ACC112 (cell line): ENCODE measurements at regions not wholly inside any gene's neighbourhood (a gene's known extent, or its start where the extent isn't known, plus 50 kb on each side); places are given as distances from the start of the nearest gene placed in this dataset.

Experiments used
- H2AFZ ChIP-seq: fragments of 200-600 bp; sonication (generic); one replicate; pipeline ENCODE4 v1.6.0; 2017; ENCODE audit warnings: antibody characterized with exemption, low read length; ENCODE audit not compliant: unreplicated experiment
- H3K27ac ChIP-seq: fragments of 200-600 bp; sonication (generic); 2 replicates; pipeline ENCODE4 v1.5.1; 2014; ENCODE audit warnings: low read depth, mild to moderate bottlenecking, antibody characterized with exemption, low read length, moderate library complexity
- H3K27me3 ChIP-seq: fragments of 200-600 bp; sonication (generic); 2 replicates; pipeline ENCODE4 v1.6.1; 2014; ENCODE audit warnings: mild to moderate bottlenecking, antibody characterized with exemption, low read length, moderate library complexity, mixed read lengths; ENCODE audit not compliant: insufficient read depth
- H3K36me3 ChIP-seq: fragments of 200-600 bp; sonication (generic); 2 replicates; pipeline ENCODE4 v1.6.1; 2016; ENCODE audit warnings: mild to moderate bottlenecking, antibody characterized with exemption, low read length, moderate library complexity, mixed read lengths; ENCODE audit not compliant: insufficient read depth
- H3K4me1 ChIP-seq: fragments of 200-600 bp; sonication (generic); one replicate; pipeline ENCODE4 v1.6.1; 2016; ENCODE audit warnings: low read length, mixed read lengths; ENCODE audit not compliant: insufficient read depth, unreplicated experiment, control insufficient read depth
- H3K4me3 ChIP-seq: fragments of 200-600 bp; sonication (generic); 2 replicates; pipeline ENCODE4 v1.5.1; 2014; ENCODE audit warnings: mild to moderate bottlenecking, low read depth, low read length
- H3K79me2 ChIP-seq: fragments of 200-600 bp; sonication (generic); one replicate; pipeline ENCODE4 v1.6.0; 2016; ENCODE audit warnings: low read length; ENCODE audit not compliant: control insufficient read depth, unreplicated experiment, insufficient read depth

DNA sequence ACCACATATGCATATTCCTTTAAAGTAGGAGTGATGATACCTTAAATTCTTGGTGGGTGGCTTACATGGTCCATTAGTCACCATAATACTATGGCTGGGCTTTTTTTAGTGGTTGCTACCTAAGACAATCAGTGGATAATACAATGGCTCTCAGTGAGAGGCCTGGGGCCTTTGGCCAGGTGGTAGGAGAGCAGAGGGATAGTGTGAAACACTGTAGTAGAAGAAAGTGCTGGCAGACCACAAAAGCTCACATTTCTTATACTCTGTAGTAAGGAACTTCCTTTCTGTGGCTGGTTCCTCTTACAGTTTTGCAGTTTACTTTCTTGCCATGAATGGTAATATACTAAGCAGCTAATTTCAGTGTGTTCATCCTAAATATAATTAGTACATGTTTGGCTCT lies 583.5 kb downstream of the XIRP2 start:
- no peak overlapping the region for H2AFZ ChIP-seq
- no peak overlapping the region for H3K27ac ChIP-seq
- no peaks in the 10 kb centered on the region for H3K27me3 ChIP-seq
- no peaks in the 10 kb centered on the region for H3K4me1 ChIP-seq
- H3K4me3 ChIP-seq = no peak overlapping the region
- no peaks in the 10 kb centered on the region for H3K79me2 ChIP-seq
- no peaks in the 10 kb centered on the region for H3K36me3 ChIP-seq

DNA sequence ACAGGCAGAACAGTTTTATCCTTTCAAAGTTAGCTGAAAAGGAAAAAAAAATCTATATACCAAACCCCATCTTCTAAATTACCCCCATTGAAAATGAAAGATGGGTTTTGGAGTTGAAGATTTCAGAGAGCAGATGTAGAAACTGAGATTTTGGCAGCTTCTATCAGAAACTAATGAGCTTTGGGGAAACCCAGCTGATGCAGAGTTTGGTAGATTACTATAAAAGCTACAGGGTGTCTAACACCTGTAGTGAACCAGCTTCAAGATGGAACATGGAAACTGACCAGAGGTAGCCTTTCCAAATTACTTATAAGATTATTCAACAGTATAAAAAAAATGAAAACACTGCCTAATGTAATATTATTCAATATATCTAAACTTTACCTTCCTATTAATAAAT lies 583.1 kb downstream of the XIRP2 start:
- Histone ChIP-seq H3K79me2 (no peaks in the 10 kb centered on the region), H3K27me3 (no peaks in the 10 kb centered on the region), H3K4me3 (no peak overlapping the region), H3K36me3 (no peaks in the 10 kb centered on the region), H3K27ac (no peak overlapping the region), H3K4me1 (no peaks in the 10 kb centered on the region), H2AFZ (no peak overlapping the region)

DNA sequence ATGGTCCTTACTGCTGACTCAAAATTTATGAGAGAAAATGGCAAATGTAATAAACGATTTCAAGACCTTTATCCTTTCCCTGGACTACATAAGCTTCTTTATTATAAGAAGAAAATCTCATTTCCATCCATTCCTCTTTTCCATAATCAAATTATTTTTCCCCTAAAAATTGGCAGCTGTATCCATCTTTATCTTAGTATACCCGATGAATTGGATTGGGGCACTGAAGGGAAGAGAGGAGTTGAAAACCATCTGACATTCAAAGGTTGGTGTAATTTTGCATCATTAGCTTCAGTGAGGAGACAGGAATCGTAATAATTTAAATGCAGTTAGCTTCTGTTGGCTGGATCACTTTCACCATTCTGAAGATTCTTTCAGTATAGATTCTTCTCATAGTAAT lies 574.1 kb downstream of the XIRP2 start:
- Histone ChIP-seq H3K27ac (no peak overlapping the region), H2AFZ (no peak overlapping the region), H3K27me3 (no peaks in the 10 kb centered on the region), H3K4me3 (no peak overlapping the region), H3K36me3 (no peaks in the 10 kb centered on the region), H3K79me2 (no peaks in the 10 kb centered on the region), H3K4me1 (no peaks in the 10 kb centered on the region)

DNA sequence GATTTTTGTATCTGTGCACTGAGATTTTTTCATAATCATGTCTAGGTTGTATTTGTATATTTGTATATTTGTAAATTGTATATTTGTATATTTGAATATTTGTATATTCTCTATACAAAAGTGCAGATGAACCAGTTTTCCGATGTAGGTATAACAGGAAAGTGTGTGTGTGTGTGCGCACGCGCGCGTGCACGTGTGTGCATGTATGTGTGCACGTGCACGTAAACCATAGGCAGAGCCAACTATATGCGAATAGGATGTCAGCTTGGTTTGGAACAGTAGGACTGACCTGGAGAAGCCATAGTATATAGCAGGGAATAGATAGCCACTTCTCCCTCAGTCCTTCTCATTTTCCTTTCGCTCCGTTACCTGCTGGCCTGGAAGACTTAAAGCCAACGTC lies 565.8 kb downstream of the XIRP2 start:
- H3K27ac ChIP-seq = no peak overlapping the region
- H3K79me2 ChIP-seq = no peaks in the 10 kb centered on the region
- H3K36me3 ChIP-seq = no peaks in the 10 kb centered on the region
- H3K4me1 ChIP-seq = no peaks in the 10 kb centered on the region
- H3K27me3 ChIP-seq = no peaks in the 10 kb centered on the region
- H2AFZ ChIP-seq = no peak overlapping the region
- H3K4me3 ChIP-seq = no peak overlapping the region

DNA sequence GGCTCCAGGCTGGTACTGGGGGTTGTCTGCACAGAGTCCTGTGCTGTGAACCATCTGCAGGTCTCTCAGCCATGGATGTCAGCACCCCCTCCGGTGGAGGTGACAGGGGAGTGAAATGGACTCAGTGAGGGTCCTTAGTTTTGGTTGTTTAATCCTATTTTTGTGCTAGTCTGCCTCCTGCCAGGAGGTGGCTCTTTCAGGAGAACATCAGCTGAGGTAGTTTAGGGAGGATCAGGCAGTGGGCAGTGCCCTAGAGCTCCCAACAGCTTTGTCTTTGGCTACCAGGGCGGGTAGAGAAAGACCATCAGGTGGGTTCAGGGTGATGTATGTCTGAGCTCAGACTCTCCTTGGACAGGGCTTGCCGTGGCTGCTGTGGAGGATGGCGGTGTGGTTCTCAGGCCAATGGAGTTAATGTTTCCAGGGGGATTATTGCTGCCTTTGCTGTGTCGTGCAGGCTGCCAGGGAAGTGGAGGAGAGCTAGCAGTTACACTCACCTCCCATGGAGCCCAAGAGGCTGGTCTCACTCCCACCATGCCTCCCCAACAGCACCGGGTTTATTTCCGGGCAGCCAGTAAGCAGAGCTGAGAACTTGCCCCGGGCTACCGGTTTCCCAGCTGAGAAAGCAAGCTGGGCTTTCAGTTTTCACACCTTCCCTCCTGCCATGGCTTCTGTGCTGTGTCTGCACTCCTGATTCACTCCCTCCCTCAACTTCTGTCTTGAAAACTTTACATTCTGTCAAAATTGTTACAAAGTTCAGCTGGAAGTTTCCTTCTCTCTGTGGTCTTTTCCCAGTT lies 563.4 kb downstream of the XIRP2 start:
- Histone ChIP-seq H3K27ac (no peak overlapping the region), H3K79me2 (no peaks in the 10 kb centered on the region), H2AFZ (no peak overlapping the region), H3K36me3 (no peaks in the 10 kb centered on the region), H3K4me1 (no peaks in the 10 kb centered on the region), H3K4me3 (no peak overlapping the region), H3K27me3 (no peaks in the 10 kb centered on the region)

DNA sequence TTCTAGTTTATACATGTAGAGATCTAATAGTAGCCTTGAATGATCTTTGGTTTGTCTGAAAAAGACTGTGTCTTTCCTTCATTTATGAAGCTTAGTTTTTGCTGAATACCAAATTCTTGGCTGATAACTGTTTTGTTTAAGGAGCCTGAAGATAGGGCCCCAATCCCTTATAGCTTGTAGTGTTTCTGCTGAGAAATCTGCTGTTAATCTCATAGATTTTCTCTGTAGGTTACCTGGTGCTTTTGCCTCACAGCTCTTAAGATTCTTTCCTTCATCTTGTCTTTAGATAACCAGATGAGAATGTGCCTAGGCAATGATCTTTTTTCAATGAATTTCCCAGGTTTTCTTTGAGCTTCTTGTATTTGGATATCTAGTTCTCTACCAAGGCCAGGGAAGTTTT lies 562.1 kb downstream of the XIRP2 start:
- Histone ChIP-seq H3K4me3 (no peak overlapping the region), H3K27me3 (no peaks in the 10 kb centered on the region), H3K4me1 (no peaks in the 10 kb centered on the region), H3K36me3 (no peaks in the 10 kb centered on the region), H2AFZ (no peak overlapping the region), H3K27ac (no peak overlapping the region), H3K79me2 (no peaks in the 10 kb centered on the region)

DNA sequence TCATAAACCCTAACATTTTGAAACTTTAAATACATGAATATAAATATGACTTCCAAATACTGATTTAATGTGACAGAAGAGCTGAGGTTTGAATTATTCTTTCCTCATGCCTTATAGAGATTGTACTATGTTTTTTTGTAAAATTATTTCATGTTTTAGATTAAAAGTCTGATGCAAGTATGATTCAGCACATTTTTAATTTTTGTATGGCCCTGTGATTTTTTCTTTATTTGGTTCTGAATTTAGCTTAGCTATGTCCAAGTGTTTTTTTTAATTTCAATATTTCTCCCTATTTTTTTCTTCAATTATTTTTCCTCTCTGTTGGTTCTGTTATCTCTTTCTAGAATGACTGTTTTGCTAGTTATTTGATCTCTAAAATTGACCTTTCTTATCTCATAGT lies 552.1 kb downstream of the XIRP2 start:
- H3K27ac ChIP-seq = no peak overlapping the region
- no peaks in the 10 kb centered on the region for H3K4me1 ChIP-seq
- no peak overlapping the region for H3K4me3 ChIP-seq
- H3K36me3 ChIP-seq = no peaks in the 10 kb centered on the region
- H3K27me3 ChIP-seq = no peaks in the 10 kb centered on the region
- no peak overlapping the region for H2AFZ ChIP-seq
- H3K79me2 ChIP-seq = no peaks in the 10 kb centered on the region

DNA sequence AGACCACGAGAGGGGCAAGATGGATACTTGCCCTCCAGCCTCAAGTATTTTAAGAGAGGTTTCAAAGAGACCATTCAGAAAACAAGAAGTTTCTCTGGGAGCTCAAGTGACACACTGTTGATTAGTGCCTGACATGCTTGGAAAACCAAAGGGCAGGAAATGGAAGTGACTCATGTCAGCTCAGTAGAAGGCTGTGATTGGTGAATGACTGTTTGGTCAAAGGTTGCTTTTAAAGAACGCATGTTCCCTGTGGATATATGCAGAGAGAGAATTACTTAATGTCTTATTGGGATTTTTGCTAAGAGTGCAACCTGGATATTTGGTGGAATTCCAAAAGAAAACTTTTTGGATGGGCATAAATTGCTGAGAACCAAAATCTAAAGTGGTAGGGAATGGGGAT lies 549.9 kb downstream of the XIRP2 start:
- H3K4me1 ChIP-seq = no peaks in the 10 kb centered on the region
- no peak overlapping the region for H3K27ac ChIP-seq
- H2AFZ ChIP-seq = no peak overlapping the region
- H3K36me3 ChIP-seq = no peaks in the 10 kb centered on the region
- H3K79me2 ChIP-seq = no peaks in the 10 kb centered on the region
- H3K27me3 ChIP-seq = no peaks in the 10 kb centered on the region
- no peak overlapping the region for H3K4me3 ChIP-seq

DNA sequence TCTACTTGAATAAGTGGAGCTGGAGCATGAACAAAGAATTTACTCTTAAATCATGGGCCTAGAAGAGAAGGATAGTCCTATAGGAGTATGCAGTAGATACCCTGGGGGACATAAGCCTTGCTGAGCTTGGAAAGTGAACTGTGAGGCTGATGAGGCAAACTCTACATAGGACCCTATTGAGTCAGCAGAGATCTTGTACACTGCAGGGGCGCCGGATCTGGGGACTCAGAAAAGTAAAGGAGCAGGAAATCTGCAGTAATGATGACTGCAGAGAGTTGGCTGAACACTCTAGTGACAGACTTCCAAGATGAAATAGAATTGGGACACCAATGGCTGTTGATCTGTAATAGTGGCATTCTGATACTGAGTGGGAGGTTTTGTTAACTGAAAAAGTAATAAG lies 543.7 kb downstream of the XIRP2 start:
- Histone ChIP-seq H3K27me3 (no peaks in the 10 kb centered on the region), H2AFZ (no peak overlapping the region), H3K4me3 (no peak overlapping the region), H3K27ac (no peak overlapping the region), H3K36me3 (no peaks in the 10 kb centered on the region), H3K79me2 (no peaks in the 10 kb centered on the region), H3K4me1 (no peaks in the 10 kb centered on the region)

DNA sequence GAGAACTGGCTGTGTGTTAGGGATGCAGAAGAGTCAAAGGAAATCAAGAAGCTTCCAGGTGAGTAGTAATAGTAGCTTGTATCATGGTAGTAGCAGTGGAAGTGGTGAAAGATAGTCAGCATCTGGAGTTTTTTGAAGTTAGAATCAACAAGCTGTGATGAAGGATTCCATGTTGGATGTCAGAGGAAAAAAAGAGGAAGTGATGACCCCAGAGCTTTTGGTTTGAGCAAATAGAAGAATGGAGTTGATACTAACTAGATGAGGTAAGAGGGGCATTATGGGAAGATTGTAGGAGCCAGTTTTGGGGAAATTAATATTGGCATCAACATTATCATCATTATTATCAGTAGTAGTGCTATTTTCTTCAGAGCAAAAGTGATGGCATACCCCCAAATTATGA lies 542.2 kb downstream of the XIRP2 start:
- Histone ChIP-seq H3K27me3 (no peaks in the 10 kb centered on the region), H3K27ac (no peak overlapping the region), H3K79me2 (no peaks in the 10 kb centered on the region), H3K4me1 (no peaks in the 10 kb centered on the region), H3K4me3 (no peak overlapping the region), H3K36me3 (no peaks in the 10 kb centered on the region), H2AFZ (no peak overlapping the region)

DNA sequence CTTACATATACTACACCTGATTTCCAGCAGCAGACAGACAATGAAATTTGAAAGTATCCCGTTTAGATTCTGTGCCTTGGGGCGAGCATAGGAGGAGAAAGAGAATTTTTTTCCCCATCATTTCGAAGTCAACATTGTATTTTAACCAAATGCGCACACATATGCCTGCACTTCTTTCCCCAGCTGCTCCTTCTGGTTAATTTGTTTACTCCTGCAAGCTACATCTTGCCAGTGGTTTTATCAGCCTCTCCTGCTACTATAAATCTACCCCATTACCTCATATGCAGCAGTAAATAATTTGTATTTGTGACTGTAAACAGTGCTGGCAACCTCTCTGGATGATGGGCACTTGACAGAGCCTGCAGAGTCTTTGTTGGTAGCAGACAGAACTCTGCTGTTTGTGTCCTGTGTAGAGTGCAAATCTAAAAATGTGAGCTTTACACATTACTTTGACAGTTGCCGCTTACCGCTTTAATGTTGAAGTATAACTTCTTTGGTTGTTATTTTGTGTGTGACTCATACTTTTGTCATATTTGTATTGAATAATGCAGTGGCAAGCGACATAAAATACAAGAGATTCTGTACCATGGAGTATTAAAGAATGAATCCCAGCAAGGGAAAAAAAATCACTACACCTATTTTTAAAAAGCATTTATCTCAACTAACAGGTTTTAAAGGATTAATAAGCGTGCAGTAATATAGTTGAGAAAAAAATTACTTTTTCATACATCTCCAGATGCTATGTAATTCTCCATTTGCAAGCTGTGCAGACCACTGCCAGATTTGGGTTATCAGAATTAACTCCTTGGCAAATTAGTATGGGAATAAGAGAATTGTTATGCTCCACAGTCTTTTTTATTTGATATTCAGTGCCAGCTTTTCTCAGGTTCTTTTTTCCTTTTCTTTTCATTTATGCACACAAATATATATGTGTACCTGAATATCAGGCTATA lies 536.8 kb downstream of the XIRP2 start:
- Histone ChIP-seq H3K79me2 (no peaks in the 10 kb centered on the region), H3K4me1 (no peaks in the 10 kb centered on the region), H3K27me3 (no peaks in the 10 kb centered on the region), H3K4me3 (no peak overlapping the region), H2AFZ (no peak overlapping the region), H3K27ac (no peak overlapping the region), H3K36me3 (no peaks in the 10 kb centered on the region)
